Lung (tissue), 11 donors: ENCODE measurements at regions not wholly inside any gene's neighbourhood (a gene's known extent, or its start where the extent isn't known, plus 50 kb on each side); places are given as distances from the start of the nearest gene placed in this dataset.

Experiments
- ATAC-seq: fragments of 200-7000 bp; cut with Tn5 transposase; one replicate; pipeline ENCODE4 v1.9.1; 2020; ENCODE audit warnings: moderate number of reproducible peaks; ENCODE audit not compliant: insufficient read depth, low FRiP score
- DNase-seq, 3 donors: peaks; one replicate each; pipeline ENCODE4 v3.0.0-alpha.2; 2013 to 2017
- H3K27ac ChIP-seq, 2 donors: one replicate each; pipeline ENCODE4 v1.5.1; 2013; ENCODE audit warnings: mild to moderate bottlenecking in 2 of 2, moderate library complexity in 2 of 2, control low read depth in 1 of 2, inconsistent platforms in 1 of 2, low read depth in 1 of 2, low read length in 1 of 2
- H3K27me3 ChIP-seq, 3 donors: one replicate each; pipeline ENCODE4 v1.5.1; 2013; ENCODE audit warnings: low read length in 2 of 3; ENCODE audit not compliant: control insufficient read depth in 3 of 3, insufficient read depth in 3 of 3
- H3K36me3 ChIP-seq, 4 donors: one replicate each; pipeline ENCODE4 v1.5.1; 2013; ENCODE audit warnings: low read length in 4 of 4, mild to moderate bottlenecking in 1 of 4, moderate library complexity in 1 of 4; ENCODE audit not compliant: control insufficient read depth in 4 of 4, insufficient read depth in 4 of 4
- H3K4me1 ChIP-seq, 5 donors: one replicate each; pipeline ENCODE4 v1.5.1; 2013; ENCODE audit warnings: low read length in 5 of 5, mild to moderate bottlenecking in 2 of 5, moderate library complexity in 1 of 5; ENCODE audit not compliant: control insufficient read depth in 5 of 5, insufficient read depth in 5 of 5
- H3K4me3 ChIP-seq: one replicate; pipeline ENCODE4 v1.5.1; 2013; ENCODE audit warnings: mild to moderate bottlenecking, control low read depth, moderate library complexity
- H3K9ac ChIP-seq, 2 donors: one replicate each; pipeline ENCODE4 v1.5.1; 2013; ENCODE audit warnings: low read length in 2 of 2, control low read depth in 1 of 2; ENCODE audit not compliant: insufficient read depth in 1 of 2
- H3K9me3 ChIP-seq, 4 donors: one replicate each; pipeline ENCODE4 v1.5.1; 2013; ENCODE audit warnings: low read length in 3 of 4, mild to moderate bottlenecking in 1 of 4, moderate library complexity in 1 of 4; ENCODE audit not compliant: control insufficient read depth in 4 of 4, insufficient read depth in 3 of 4
- WGBS, 2 donors: extraction: QIAGEN DNeasy Blood & Tissue Kit; methylation state at CpG; one replicate each; pipeline ENCODE4 v1.1.7; 2013; 5-methylcytosine and 5-hydroxymethylcytosine counted together
- TF ChIP-seq, protein P1 (sequence below): IDR thresholded peaks from 2 replicates; pipeline ENCODE4 v1.5.1; 2012; ENCODE audit warnings: mild to moderate bottlenecking; ENCODE audit errors: control extremely low read depth, extremely low read depth
- donor health status: control.
- donor health status: control.
- donor health status: Bipolar disorder and iron deficiency.
- donor health status: healthy.
- donor health status: DM: yes; HTN: yes; CAD: no.

DNA sequence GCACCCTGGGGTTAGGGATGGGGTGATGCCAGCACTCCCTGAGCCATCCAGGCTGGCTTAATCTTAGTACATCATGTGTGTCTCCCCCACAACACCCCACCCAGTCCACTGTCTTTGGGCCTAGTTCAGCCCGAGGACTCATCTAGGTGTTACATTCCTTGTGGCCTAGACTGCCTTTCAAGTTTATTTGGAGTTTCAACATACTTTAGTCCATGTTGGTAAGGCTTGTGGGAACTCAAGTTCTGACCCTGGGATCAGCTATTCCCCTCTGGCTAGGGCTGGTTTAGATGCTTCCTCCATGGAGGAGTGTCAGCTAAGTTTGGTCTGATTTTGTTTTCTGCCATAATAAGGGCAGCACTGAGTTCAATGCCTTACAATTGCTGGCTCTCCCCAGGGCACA, 302.4 kb downstream of the SMARCA2 start:
- peaks cover 0 to 9% (median 2%) of the 10 kb centered on the region in 4 donors for H3K9me3 ChIP-seq
- no peak overlapping the region for H3K27ac ChIP-seq
- no peak for ATAC-seq
- DNase-seq, result no peak
- TF ChIP-seq, protein P1, sequence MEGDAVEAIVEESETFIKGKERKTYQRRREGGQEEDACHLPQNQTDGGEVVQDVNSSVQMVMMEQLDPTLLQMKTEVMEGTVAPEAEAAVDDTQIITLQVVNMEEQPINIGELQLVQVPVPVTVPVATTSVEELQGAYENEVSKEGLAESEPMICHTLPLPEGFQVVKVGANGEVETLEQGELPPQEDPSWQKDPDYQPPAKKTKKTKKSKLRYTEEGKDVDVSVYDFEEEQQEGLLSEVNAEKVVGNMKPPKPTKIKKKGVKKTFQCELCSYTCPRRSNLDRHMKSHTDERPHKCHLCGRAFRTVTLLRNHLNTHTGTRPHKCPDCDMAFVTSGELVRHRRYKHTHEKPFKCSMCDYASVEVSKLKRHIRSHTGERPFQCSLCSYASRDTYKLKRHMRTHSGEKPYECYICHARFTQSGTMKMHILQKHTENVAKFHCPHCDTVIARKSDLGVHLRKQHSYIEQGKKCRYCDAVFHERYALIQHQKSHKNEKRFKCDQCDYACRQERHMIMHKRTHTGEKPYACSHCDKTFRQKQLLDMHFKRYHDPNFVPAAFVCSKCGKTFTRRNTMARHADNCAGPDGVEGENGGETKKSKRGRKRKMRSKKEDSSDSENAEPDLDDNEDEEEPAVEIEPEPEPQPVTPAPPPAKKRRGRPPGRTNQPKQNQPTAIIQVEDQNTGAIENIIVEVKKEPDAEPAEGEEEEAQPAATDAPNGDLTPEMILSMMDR, result no peak
- H3K4me1 ChIP-seq, result no peaks in the 10 kb centered on the region
- H3K4me3 ChIP-seq, result no peak overlapping the region
- H3K27me3 ChIP-seq, result no peaks in the 10 kb centered on the region
- 86 to 88% methylated on average over 1 of the region's 1 CpG for WGBS, 2 donors
- no peak overlapping the region for H3K9ac ChIP-seq
- no peaks in the 10 kb centered on the region for H3K36me3 ChIP-seq

DNA sequence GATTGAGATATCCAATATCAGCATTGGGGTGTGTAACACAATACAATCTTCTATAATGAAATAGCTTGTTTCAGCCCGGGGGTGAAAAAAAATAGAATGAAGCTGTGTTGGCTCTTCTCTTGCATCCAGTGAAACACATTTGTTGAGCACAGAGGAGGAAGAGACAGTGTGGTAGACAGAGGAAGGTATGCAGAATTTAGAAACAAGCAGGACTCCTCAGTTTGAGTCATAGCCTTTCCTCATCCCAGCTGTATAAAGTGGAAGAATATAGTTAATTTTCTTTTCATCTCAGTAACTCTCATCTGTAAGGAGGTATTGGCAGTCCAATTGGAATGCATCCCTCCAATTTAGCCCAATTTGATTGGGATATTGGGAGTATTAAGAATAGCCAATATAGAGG, 302.2 kb upstream of the VLDLR start:
- 90 to 93% methylated on average over 1 of the region's 1 CpG for WGBS, 2 donors
- no peak overlapping the region for H3K4me3 ChIP-seq
- no peak overlapping the region for H3K9ac ChIP-seq
- DNase-seq (no peak), ATAC-seq (no peak)
- no peak overlapping the region for H3K27ac ChIP-seq
- peaks cover 0 to 2% (median under 1%) of the 10 kb centered on the region in 4 donors for H3K9me3 ChIP-seq
- H3K36me3 ChIP-seq, result no peaks in the 10 kb centered on the region
- H3K4me1 ChIP-seq, result no peaks in the 10 kb centered on the region
- TF ChIP-seq, protein P1, result no peak
- H3K27me3 ChIP-seq, result no peaks in the 10 kb centered on the region

DNA sequence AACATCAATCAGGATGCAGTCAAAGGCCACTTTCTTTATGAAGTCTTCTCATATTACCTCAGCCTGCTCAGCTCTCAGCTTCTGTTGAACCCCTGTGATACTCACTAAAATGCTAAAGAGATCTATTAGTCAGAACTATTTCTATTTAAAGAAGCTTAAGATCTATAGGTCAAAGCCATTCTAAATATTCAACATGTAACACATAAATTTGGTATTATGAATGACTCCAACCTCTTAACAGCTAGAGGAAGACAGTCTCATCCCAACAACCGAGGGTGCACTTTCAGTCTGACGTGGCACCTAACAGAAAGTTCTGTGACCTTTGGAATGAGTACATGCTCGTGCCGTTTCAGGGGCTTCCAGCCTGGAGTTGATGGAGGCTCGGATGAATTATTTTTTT, 301.5 kb upstream of the VLDLR start:
- ATAC-seq (no peak), DNase-seq (no peak)
- H3K4me3 ChIP-seq, result no peak overlapping the region
- H3K36me3 ChIP-seq, result no peaks in the 10 kb centered on the region
- no peak overlapping the region for H3K27ac ChIP-seq
- no peaks in the 10 kb centered on the region for H3K4me1 ChIP-seq
- peaks cover 0 to 2% (median 0%) of the 10 kb centered on the region in 4 donors for H3K9me3 ChIP-seq
- TF ChIP-seq, protein P1, result no peak
- H3K9ac ChIP-seq, result no peak overlapping the region
- no peaks in the 10 kb centered on the region for H3K27me3 ChIP-seq
- WGBS, 2 donors, result 88% methylated on average over 5 of the region's 5 CpGs

DNA sequence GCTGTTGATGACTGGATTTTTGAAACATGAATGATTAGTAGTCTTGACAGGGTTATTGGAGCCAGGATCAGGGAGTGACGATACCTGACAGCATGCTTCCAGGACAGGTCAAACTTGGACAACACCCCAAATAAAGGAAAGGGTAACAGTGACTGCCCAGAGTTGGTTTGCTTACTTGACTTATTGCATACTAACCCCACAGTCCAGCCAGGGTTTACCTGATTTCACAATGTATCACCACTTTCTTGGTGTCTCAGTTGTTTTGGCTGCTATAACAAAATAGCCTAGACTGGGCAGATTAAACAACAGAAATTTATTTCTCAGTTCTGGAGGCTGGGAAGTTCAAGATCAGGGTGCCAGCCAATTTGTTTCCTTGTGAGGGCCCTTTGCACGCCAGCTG, 301.0 kb upstream of the VLDLR start:
- WGBS, 2 donors, result 95 to 97% methylated on average over 2 of the region's 2 CpGs
- no peaks in the 10 kb centered on the region for H3K4me1 ChIP-seq
- H3K27me3 ChIP-seq, result no peaks in the 10 kb centered on the region

More for the DNA sequence above, 301.0 kb upstream of the VLDLR start:
- ATAC-seq (no peak), DNase-seq (no peak)
- TF ChIP-seq, protein P1, result no peak
- H3K4me3 ChIP-seq, result no peak overlapping the region
- no peak overlapping the region for H3K27ac ChIP-seq
- H3K36me3 ChIP-seq, result no peaks in the 10 kb centered on the region
- no peak overlapping the region for H3K9ac ChIP-seq
- no peaks in the 10 kb centered on the region for H3K9me3 ChIP-seq
